Panc1 (cell line): ENCODE measurements at regions not wholly inside any gene's neighbourhood (a gene's known extent, or its start where the extent isn't known, plus 50 kb on each side); places are given as distances from the start of the nearest gene placed in this dataset.

Experiments used
- ATAC-seq: fragments of 200-7000 bp; cut with Tn5 transposase; 2 replicates; pipeline ENCODE4 v1.9.1; 2020; ENCODE audit warnings: mild to moderate bottlenecking, moderate library complexity
- BruUV-seq: library from RNA; stranded (reverse); fragments of 400-500 nt; replicated peaks from 2 replicates; lab custom pipeline; 2021; lab: Mats Ljungman, UMichigan
- CTCF ChIA-PET: fragments of 300-600 bp; sonication (Branson Sonifier 250); formaldehyde crosslinking; loops from one replicate; lab custom pipeline; 2022; ENCODE audit warnings: antibody characterized with exemption; lab: Charles Lee
- POLR2A ChIA-PET: fragments of 300-600 bp; sonication (Branson Sonifier 250); formaldehyde crosslinking; loops from one replicate; lab custom pipeline; 2022; ENCODE audit warnings: antibody characterized with exemption; lab: Charles Lee
- DNase-seq: peaks from one replicate; pipeline ENCODE4 v3.0.0-alpha.2; 2010; ENCODE audit warnings: low read depth, low spot score
- H3K27ac ChIP-seq: 2 replicates; pipeline ENCODE4 v1.5.1; 2011; ENCODE audit warnings: mild to moderate bottlenecking, low read length, inconsistent platforms
- H3K27me3 ChIP-seq: fragments of 200-500 bp; sonication (Bioruptor generic); 2 replicates; pipeline ENCODE4 v1.6.0; 2014; ENCODE audit warnings: low read length, inconsistent platforms; ENCODE audit not compliant: control insufficient read depth, insufficient read depth
- H3K36me3 ChIP-seq: fragments of 200-500 bp; sonication (Bioruptor generic); 2 replicates; pipeline ENCODE4 v1.5.1; 2014; ENCODE audit warnings: inconsistent platforms, mild to moderate bottlenecking, low read length, moderate library complexity; ENCODE audit not compliant: control insufficient read depth, insufficient read depth
- H3K4me1 ChIP-seq: 2 replicates; pipeline ENCODE4 v1.5.1; 2011; ENCODE audit warnings: inconsistent platforms, mild to moderate bottlenecking, low read length, moderate library complexity; ENCODE audit not compliant: control insufficient read depth, insufficient read depth
- H3K4me3 ChIP-seq, 2 experiments: 2 replicates each; pipeline ENCODE4 v1.5.1; 2011 to 2012; ENCODE audit warnings: low read depth in 2 of 2, low read length in 2 of 2, mild to moderate bottlenecking in 2 of 2, inconsistent platforms in 1 of 2, moderate library complexity in 1 of 2
- H3K9me3 ChIP-seq: fragments of 200-500 bp; sonication (Bioruptor generic); 2 replicates; pipeline ENCODE4 v1.5.1; 2014; ENCODE audit warnings: low read depth, mild to moderate bottlenecking, inconsistent platforms, low read length, moderate library complexity; ENCODE audit not compliant: control insufficient read depth, insufficient read depth
- CTCF ChIP-seq: fragments of 450-650 bp; IDR thresholded peaks from 2 replicates; pipeline ENCODE4 v1.5.1; 2017; ENCODE audit warnings: mild to moderate bottlenecking
- POLR2AphosphoS5 ChIP-seq: IDR thresholded peaks from 2 replicates; pipeline ENCODE4 v1.6.1; 2012; ENCODE audit warnings: mild to moderate bottlenecking, low read depth, low read length, moderate library complexity
- REST ChIP-seq, 2 experiments: IDR thresholded peaks; 2 replicates each; pipeline ENCODE4 v1.6.1; 2011 to 2012; ENCODE audit warnings: low read depth in 2 of 2, control low read depth in 1 of 2, low read length in 1 of 2, mild to moderate bottlenecking in 1 of 2, moderate library complexity in 1 of 2; ENCODE audit not compliant: insufficient read depth in 1 of 2
- SIN3A ChIP-seq: IDR thresholded peaks from 2 replicates; pipeline ENCODE4 v1.6.1; 2012; ENCODE audit warnings: low read depth, mild to moderate bottlenecking, low read length, moderate library complexity, borderline replicate concordance; ENCODE audit not compliant: insufficient read depth
- TCF7L2 ChIP-seq: IDR thresholded peaks from 2 replicates; pipeline ENCODE4 v1.6.1; 2011; ENCODE audit warnings: mild to moderate bottlenecking, low read depth, low read length, inconsistent platforms
- in situ Hi-C: cut with HindIII; loops from 2 replicates; pipeline ENCODE4 v1.10.0; 2016; ENCODE audit warnings: low sequenced_read_pairs, low pct_unique_long_range_greater_than_20kb
- intact Hi-C: fragments of 100-400 bp; cut with micrococcal nuclease; formaldehyde crosslinking; loops from one replicate; pipeline ENCODE4 v1.10.0; 2022; ENCODE audit not compliant: unreplicated experiment

GRCh38 chr5:25027061-25027460, 382.3 kb upstream of the CDH10 start:
- in situ Hi-C loops, result no loop called here
- H3K4me1 ChIP-seq, result no peaks in the 10 kb centered on the region
- POLR2A ChIA-PET, result no interaction called here
- H3K9me3 ChIP-seq, result no peaks in the 10 kb centered on the region
- intact Hi-C loops, result no loop called here
- no peak for TF ChIP-seq CTCF
- no peaks in the 10 kb centered on the region for H3K36me3 ChIP-seq
- no peak for DNase-seq
- BruUV-seq, result no TSS peak
- ATAC-seq, result no peak
- no peaks in the 10 kb centered on the region for H3K27me3 ChIP-seq
- CTCF ChIA-PET, result no interaction called here
- no peak overlapping the region for H3K27ac ChIP-seq
- no peak overlapping the region for H3K4me3 ChIP-seq

- no peak for DNase-seq
- TF ChIP-seq REST (IDR thresholded peaks at IDR 0.05; ENCODE audit: insufficient read depth in 1 of 2, low read depth in 2 of 2, low read length in 1 of 2) (no peak), SIN3A (no peak), TCF7L2 (no peak), POLR2AphosphoS5 (no peak), CTCF (no peak)
- no peaks in the 10 kb centered on the region for H3K27me3 ChIP-seq
- H3K36me3 ChIP-seq, result no peaks in the 10 kb centered on the region
- CTCF ChIA-PET, result no interaction called here
- no peaks in the 10 kb centered on the region for H3K9me3 ChIP-seq
- no TSS peak for BruUV-seq
- POLR2A ChIA-PET, result no interaction called here
- intact Hi-C loops (no loop called here), in situ Hi-C loops (no loop called here)
- no peak for ATAC-seq
- no peaks in the 10 kb centered on the region for H3K4me1 ChIP-seq
- no peak overlapping the region for H3K4me3 ChIP-seq
- H3K27ac ChIP-seq, result no peak overlapping the region
These were observed 381.1 kb upstream of the CDH10 start for GRCh38 chr5:25025831-25026230.

- intact Hi-C loops, result no loop called here
- Histone ChIP-seq H3K9me3 (no peaks in the 10 kb centered on the region), H3K4me3 (no peak overlapping the region), H3K27ac (no peak overlapping the region), H3K36me3 (no peaks in the 10 kb centered on the region), H3K27me3 (no peaks in the 10 kb centered on the region), H3K4me1 (no peaks in the 10 kb centered on the region)
- CTCF ChIA-PET, result no interaction called here
- TF ChIP-seq SIN3A, result no peak
- TF ChIP-seq CTCF, result no peak
- TF ChIP-seq POLR2AphosphoS5, result no peak
- no peak for TF ChIP-seq REST (IDR thresholded peaks at IDR 0.05; ENCODE audit: insufficient read depth in 1 of 2, low read depth in 2 of 2, low read length in 1 of 2)
- TF ChIP-seq TCF7L2, result no peak
- DNase-seq (no peak), ATAC-seq (no peak)
- in situ Hi-C loops, result no loop called here
- POLR2A ChIA-PET, result interaction anchor here (0.6 kb wide), 1 partner anchor 28 kb away, joined by 3 read pairs; no protein-coding TSS in a partner anchor
- no TSS peak for BruUV-seq
These were observed 375.7 kb upstream of the CDH10 start for GRCh38 chr5:25020454-25020853.
